SK-N-SH (cell line): ENCODE measurements at regions not wholly inside any gene's neighbourhood (a gene's known extent, or its start where the extent isn't known, plus 50 kb on each side); places are given as distances from the start of the nearest gene placed in this dataset.
"Not testable (repeated sequence)": the region's sequence is repeated elsewhere in the genome, so short reads cannot be mapped to it uniquely, and the experiment has no call there.

Experiments used
- ELF1 ChIP-seq: IDR thresholded peaks from 2 replicates; pipeline ENCODE4 v1.4.0; 2012
- EZH2phosphoT487 ChIP-seq: fragments of 200-600 bp; sonication (generic); IDR thresholded peaks from 2 replicates; pipeline ENCODE4 v1.6.1; 2017; ENCODE audit warnings: low read depth, mixed run types, mild to moderate bottlenecking, antibody characterized with exemption, moderate library complexity, borderline replicate concordance
- JUND ChIP-seq: IDR thresholded peaks from 2 replicates; pipeline ENCODE4 v1.4.0; 2012
- MXI1 ChIP-seq: IDR thresholded peaks from 2 replicates; pipeline ENCODE4 v1.6.1; 2012; ENCODE audit warnings: mild to moderate bottlenecking, low read depth, low read length, improper control_type of control experiment
- NFIC ChIP-seq: IDR thresholded peaks from 2 replicates; pipeline ENCODE4 v1.4.0; 2012; ENCODE audit warnings: borderline replicate concordance
- POLR2AphosphoS5 ChIP-seq: IDR thresholded peaks from 2 replicates; pipeline ENCODE4 v1.6.1; 2012; ENCODE audit warnings: low read depth, low read length
- RAD21 ChIP-seq: IDR thresholded peaks from 2 replicates; pipeline ENCODE4 v1.6.1; 2012; ENCODE audit warnings: mild to moderate bottlenecking, low read length
- REST ChIP-seq: IDR thresholded peaks from 2 replicates; pipeline ENCODE4 v1.6.1; 2012; ENCODE audit warnings: mild to moderate bottlenecking, low read depth, low read length, moderate library complexity
- TAF1 ChIP-seq: IDR thresholded peaks from 2 replicates; pipeline ENCODE4 v1.6.1; 2012; ENCODE audit warnings: low read depth, mild to moderate bottlenecking, low read length, moderate library complexity, borderline replicate concordance
- TEAD4 ChIP-seq: IDR thresholded peaks from 2 replicates; pipeline ENCODE4 v1.4.0; 2012; ENCODE audit warnings: mild to moderate bottlenecking, borderline replicate concordance; ENCODE audit not compliant: insufficient read depth
- TF ChIP-seq, protein P1 (sequence below): fragments of 200-600 bp; sonication (generic); IDR thresholded peaks from 2 replicates; pipeline ENCODE4 v1.6.1; 2017; ENCODE audit warnings: antibody characterized with exemption, mild to moderate bottlenecking, moderate library complexity
- TF ChIP-seq, protein P2 (sequence below): IDR thresholded peaks from 2 replicates; pipeline ENCODE4 v1.4.0; 2012; ENCODE audit warnings: low read depth

GRCh38 chr2:87093937-87094529 lies 72.4 kb upstream of the PLGLB1 start:
- not testable (repeated sequence) for TF ChIP-seq EZH2phosphoT487, RAD21, ELF1, JUND, TAF1, MXI1, NFIC, POLR2AphosphoS5, TEAD4, REST
- TF ChIP-seq, protein P1, sequence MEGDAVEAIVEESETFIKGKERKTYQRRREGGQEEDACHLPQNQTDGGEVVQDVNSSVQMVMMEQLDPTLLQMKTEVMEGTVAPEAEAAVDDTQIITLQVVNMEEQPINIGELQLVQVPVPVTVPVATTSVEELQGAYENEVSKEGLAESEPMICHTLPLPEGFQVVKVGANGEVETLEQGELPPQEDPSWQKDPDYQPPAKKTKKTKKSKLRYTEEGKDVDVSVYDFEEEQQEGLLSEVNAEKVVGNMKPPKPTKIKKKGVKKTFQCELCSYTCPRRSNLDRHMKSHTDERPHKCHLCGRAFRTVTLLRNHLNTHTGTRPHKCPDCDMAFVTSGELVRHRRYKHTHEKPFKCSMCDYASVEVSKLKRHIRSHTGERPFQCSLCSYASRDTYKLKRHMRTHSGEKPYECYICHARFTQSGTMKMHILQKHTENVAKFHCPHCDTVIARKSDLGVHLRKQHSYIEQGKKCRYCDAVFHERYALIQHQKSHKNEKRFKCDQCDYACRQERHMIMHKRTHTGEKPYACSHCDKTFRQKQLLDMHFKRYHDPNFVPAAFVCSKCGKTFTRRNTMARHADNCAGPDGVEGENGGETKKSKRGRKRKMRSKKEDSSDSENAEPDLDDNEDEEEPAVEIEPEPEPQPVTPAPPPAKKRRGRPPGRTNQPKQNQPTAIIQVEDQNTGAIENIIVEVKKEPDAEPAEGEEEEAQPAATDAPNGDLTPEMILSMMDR, result not testable (repeated sequence)
- TF ChIP-seq, protein P2, sequence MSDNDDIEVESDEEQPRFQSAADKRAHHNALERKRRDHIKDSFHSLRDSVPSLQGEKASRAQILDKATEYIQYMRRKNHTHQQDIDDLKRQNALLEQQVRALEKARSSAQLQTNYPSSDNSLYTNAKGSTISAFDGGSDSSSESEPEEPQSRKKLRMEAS, result not testable (repeated sequence)
